Endothelial cell of umbilical vein (primary cell): ENCODE measurements at regions not wholly inside any gene's neighbourhood (a gene's known extent, or its start where the extent isn't known, plus 50 kb on each side); places are given as distances from the start of the nearest gene placed in this dataset.

Source experiments
- BruUV-seq: library from RNA; stranded (reverse); fragments of 400-500 nt; replicated peaks from 2 replicates; lab custom pipeline; 2021; lab: Mats Ljungman, UMichigan
- CTCF ChIA-PET: fragments of 300-600, 350-600 bp; sonication (Branson Sonifier 250); formaldehyde crosslinking; loops from one replicate; lab custom pipeline; 2021; ENCODE audit warnings: antibody characterized with exemption, inconsistent platforms; lab: Charles Lee
- POLR2A ChIA-PET: fragments of 300-600, 350-600 bp; sonication (Branson Sonifier 250); formaldehyde crosslinking; loops from one replicate; lab custom pipeline; 2021; ENCODE audit warnings: antibody characterized with exemption, inconsistent platforms; lab: Charles Lee
- DNase-seq: peaks from one replicate; pipeline ENCODE4 v3.0.0-alpha.2; 2011; ENCODE audit warnings: low read depth, low spot score
- FAIRE-seq: peaks from 2 replicates; lab custom pipeline; 2011; peaks lifted over from hg19 to GRCh38; lab: Jason Lieb, UNC
- H2AFZ ChIP-seq: 2 replicates; pipeline ENCODE4 v1.6.0; 2012; ENCODE audit warnings: low read depth, low read length, control low read depth, inconsistent platforms
- H3K27ac ChIP-seq: 2 replicates; pipeline ENCODE4 v1.5.1; 2011; ENCODE audit warnings: low read depth, mild to moderate bottlenecking, control low read depth, low read length, moderate library complexity; ENCODE audit not compliant: insufficient read depth
- H3K27me3 ChIP-seq, 2 experiments: 2 replicates each; pipeline versions ENCODE4 v1.6.0 to v1.6.1; 2011; ENCODE audit warnings: low read length in 2 of 2, mixed read lengths in 1 of 2; ENCODE audit not compliant: control insufficient read depth in 2 of 2, insufficient read depth in 2 of 2
- H3K36me3 ChIP-seq, 2 experiments: 2 replicates in 1 of 2; 3 replicates in 1 of 2; pipeline ENCODE4 v1.5.1; 2011; ENCODE audit warnings: low read length in 2 of 2, mild to moderate bottlenecking in 1 of 2, moderate library complexity in 1 of 2; ENCODE audit not compliant: control insufficient read depth in 2 of 2, insufficient read depth in 2 of 2; ENCODE audit errors: extremely low read depth in 1 of 2
- H3K4me1 ChIP-seq: 3 replicates; pipeline ENCODE4 v1.5.1; 2011; ENCODE audit warnings: mild to moderate bottlenecking, low read length; ENCODE audit not compliant: control insufficient read depth, insufficient read depth; ENCODE audit errors: extremely low read depth
- H3K4me2 ChIP-seq: 2 replicates; pipeline ENCODE4 v1.6.1; 2011; ENCODE audit warnings: low read length, control low read depth, mixed read lengths; ENCODE audit not compliant: insufficient read depth
- H3K4me3 ChIP-seq, 3 experiments: fragments of 200-600 bp in 1 of 3; sonication (generic), shearing (Covaris generic) in 1 of 3; replicated peaks in 1 of 3; 2 replicates each; pipeline ENCODE4 v1.5.1; 2011 to 2016; ENCODE audit warnings: control low read depth in 3 of 3, low read length in 3 of 3, mild to moderate bottlenecking in 2 of 3, inconsistent platforms in 1 of 3, low read depth in 1 of 3, moderate library complexity in 1 of 3; ENCODE audit not compliant: insufficient read depth in 1 of 3
- H3K79me2 ChIP-seq: 2 replicates; pipeline ENCODE4 v1.6.0; 2012; ENCODE audit warnings: low read length, inconsistent platforms; ENCODE audit not compliant: control insufficient read depth, insufficient read depth
- H3K9ac ChIP-seq: replicated peaks from 2 replicates; pipeline ENCODE3; 2011; ENCODE audit warnings: low read length, control low read depth; ENCODE audit not compliant: insufficient read depth; ENCODE audit errors: extremely low read depth
- H3K9me1 ChIP-seq: replicated peaks from 3 replicates; pipeline ENCODE4 v1.6.0; 2011; ENCODE audit warnings: mild to moderate bottlenecking, low read length; ENCODE audit not compliant: control insufficient read depth, insufficient read depth; ENCODE audit errors: extremely low read depth
- H3K9me3 ChIP-seq: replicated peaks from 2 replicates; pipeline ENCODE4 v1.5.1; 2012; ENCODE audit warnings: low read length, inconsistent platforms; ENCODE audit not compliant: control insufficient read depth, insufficient read depth
- H4K20me1 ChIP-seq: replicated peaks from 2 replicates; pipeline ENCODE3; 2011; ENCODE audit warnings: mild to moderate bottlenecking, low read length; ENCODE audit not compliant: control insufficient read depth, insufficient read depth; ENCODE audit errors: extremely low read depth
- EZH2 ChIP-seq: IDR thresholded peaks from 2 replicates; pipeline ENCODE4 v1.6.1; 2012; ENCODE audit warnings: borderline replicate concordance, low read depth, mild to moderate bottlenecking, moderate library complexity, low read length, inconsistent platforms; ENCODE audit not compliant: severe bottlenecking
- FOS ChIP-seq: IDR thresholded peaks from 2 replicates; pipeline ENCODE4 v1.6.1; 2011; ENCODE audit warnings: mild to moderate bottlenecking, low read length, moderate library complexity, borderline replicate concordance; ENCODE audit not compliant: insufficient read depth
- GATA2 ChIP-seq: IDR thresholded peaks from 2 replicates; pipeline ENCODE4 v1.7.0; 2011; ENCODE audit warnings: low read depth, mild to moderate bottlenecking, moderate library complexity, mixed read lengths, low read length; ENCODE audit not compliant: insufficient read length, insufficient read depth
- JUN ChIP-seq: IDR thresholded peaks from 2 replicates; pipeline ENCODE4 v1.6.1; 2011; ENCODE audit warnings: borderline replicate concordance, low read depth; ENCODE audit not compliant: insufficient read length, insufficient read depth
- MAX ChIP-seq: IDR thresholded peaks from 2 replicates; pipeline ENCODE4 v1.6.1; 2011; ENCODE audit not compliant: insufficient read depth, insufficient read length
- MYC ChIP-seq: IDR thresholded peaks from one replicate; pipeline ENCODE4 v1.6.1; 2011; ENCODE audit warnings: mild to moderate bottlenecking, low read depth, low read length
- POLR2A ChIP-seq: IDR thresholded peaks from 2 replicates; pipeline ENCODE4 v1.6.1; 2012; ENCODE audit warnings: low read depth, mild to moderate bottlenecking, control low read depth, low read length
- POLR2AphosphoS5 ChIP-seq: IDR thresholded peaks from 2 replicates; pipeline ENCODE4 v1.6.1; 2012; ENCODE audit warnings: low read depth, mild to moderate bottlenecking, control low read depth, low read length, moderate library complexity; ENCODE audit not compliant: insufficient read depth
- dilution Hi-C: fragments of 300-500 bp; cut with MboI; formaldehyde crosslinking; loops from one replicate; pipeline ENCODE4 v1.15.0; 2019; ENCODE audit warnings: low sequenced_read_pairs; ENCODE audit not compliant: extremely low pct_ligation_motif_present
- intact Hi-C: fragments of 100-400 bp; cut with micrococcal nuclease; formaldehyde crosslinking; loops from one replicate; pipeline ENCODE4 v1.10.0; 2022
- TF ChIP-seq, protein P1 (sequence below), 2 donors: IDR thresholded peaks; 1 replicate in 1 of 2; 2 replicates in 1 of 2; pipeline ENCODE4 v1.5.1; 2011; ENCODE audit warnings: low read length in 2 of 2, mild to moderate bottlenecking in 2 of 2, moderate library complexity in 2 of 2, control low read depth in 1 of 2, inconsistent platforms in 1 of 2, low read depth in 1 of 2; ENCODE audit not compliant: insufficient read depth in 1 of 2; ENCODE audit errors: extremely low read depth in 1 of 2

DNA sequence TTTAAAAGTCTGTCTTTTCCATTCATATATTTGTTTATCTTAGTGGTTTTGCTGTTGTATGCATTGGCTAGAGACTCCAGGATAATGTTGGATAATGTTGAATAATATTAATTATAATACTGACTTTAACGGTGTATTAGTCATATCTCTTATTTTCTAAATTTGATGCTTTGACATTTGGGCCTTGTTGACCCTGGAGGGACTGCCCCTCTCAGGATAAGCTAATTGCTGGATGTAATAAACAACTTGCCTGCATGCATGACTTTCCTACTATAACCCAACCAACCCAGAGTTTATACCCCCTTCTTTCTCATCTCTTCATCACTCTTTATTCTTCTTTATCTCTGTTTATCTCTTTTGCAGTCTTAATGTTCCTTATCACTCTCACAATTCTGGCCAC lies 90.9 kb upstream of the ABI1 start:
- H3K9ac ChIP-seq = no peak overlapping the region
- H3K4me2 ChIP-seq = no peak overlapping the region
- no peak overlapping the region for H3K27ac ChIP-seq
- DNase-seq (no peak), FAIRE-seq (no peak)
- no peak overlapping the region for H3K4me3 ChIP-seq
- no TSS peak for BruUV-seq
- no peaks in the 10 kb centered on the region for H3K9me3 ChIP-seq
- H3K9me1 ChIP-seq = no peaks in the 10 kb centered on the region
- POLR2A ChIA-PET = no interaction called here
- no peak overlapping the region for H2AFZ ChIP-seq
- H3K36me3 ChIP-seq = no peaks in the 10 kb centered on the region
- CTCF ChIA-PET = no interaction called here
- H4K20me1 ChIP-seq = no peaks in the 10 kb centered on the region
- intact Hi-C loops (no loop called here), dilution Hi-C loops (no loop called here)
- H3K27me3 ChIP-seq = no peaks in the 10 kb centered on the region
- no peak for TF ChIP-seq POLR2AphosphoS5
- no peak for TF ChIP-seq JUN
- no peak for TF ChIP-seq EZH2
- no peak for TF ChIP-seq MAX
- TF ChIP-seq, protein P1, sequence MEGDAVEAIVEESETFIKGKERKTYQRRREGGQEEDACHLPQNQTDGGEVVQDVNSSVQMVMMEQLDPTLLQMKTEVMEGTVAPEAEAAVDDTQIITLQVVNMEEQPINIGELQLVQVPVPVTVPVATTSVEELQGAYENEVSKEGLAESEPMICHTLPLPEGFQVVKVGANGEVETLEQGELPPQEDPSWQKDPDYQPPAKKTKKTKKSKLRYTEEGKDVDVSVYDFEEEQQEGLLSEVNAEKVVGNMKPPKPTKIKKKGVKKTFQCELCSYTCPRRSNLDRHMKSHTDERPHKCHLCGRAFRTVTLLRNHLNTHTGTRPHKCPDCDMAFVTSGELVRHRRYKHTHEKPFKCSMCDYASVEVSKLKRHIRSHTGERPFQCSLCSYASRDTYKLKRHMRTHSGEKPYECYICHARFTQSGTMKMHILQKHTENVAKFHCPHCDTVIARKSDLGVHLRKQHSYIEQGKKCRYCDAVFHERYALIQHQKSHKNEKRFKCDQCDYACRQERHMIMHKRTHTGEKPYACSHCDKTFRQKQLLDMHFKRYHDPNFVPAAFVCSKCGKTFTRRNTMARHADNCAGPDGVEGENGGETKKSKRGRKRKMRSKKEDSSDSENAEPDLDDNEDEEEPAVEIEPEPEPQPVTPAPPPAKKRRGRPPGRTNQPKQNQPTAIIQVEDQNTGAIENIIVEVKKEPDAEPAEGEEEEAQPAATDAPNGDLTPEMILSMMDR (IDR thresholded peaks at IDR 0.05; ENCODE audit: extremely low read depth in 1 of 2, insufficient read depth in 1 of 2, low read depth in 1 of 2, low read length in 2 of 2) = no peak
- TF ChIP-seq FOS = no peak
- TF ChIP-seq MYC = no peak
- TF ChIP-seq POLR2A = no peak
- TF ChIP-seq GATA2 = no peak
- H3K79me2 ChIP-seq = no peaks in the 10 kb centered on the region
- H3K4me1 ChIP-seq = no peaks in the 10 kb centered on the region
